PC-3 (cell line): ENCODE measurements at regions not wholly inside any gene's neighbourhood (a gene's known extent, or its start where the extent isn't known, plus 50 kb on each side); places are given as distances from the start of the nearest gene placed in this dataset.

Experiments
- EZH2phosphoT487 ChIP-seq: fragments of 300-600 bp; sonication (generic); IDR thresholded peaks from 2 replicates; pipeline ENCODE4 v1.6.1; 2018; ENCODE audit warnings: mild to moderate bottlenecking, antibody characterized with exemption, low read length, borderline replicate concordance
- TF ChIP-seq, protein P1 (sequence below): fragments of 300-600 bp; sonication (generic); conservative IDR thresholded peaks from 2 replicates; pipeline ENCODE4 v1.5.1; 2017; ENCODE audit warnings: antibody characterized with exemption, low read depth, mild to moderate bottlenecking, low read length

DNA sequence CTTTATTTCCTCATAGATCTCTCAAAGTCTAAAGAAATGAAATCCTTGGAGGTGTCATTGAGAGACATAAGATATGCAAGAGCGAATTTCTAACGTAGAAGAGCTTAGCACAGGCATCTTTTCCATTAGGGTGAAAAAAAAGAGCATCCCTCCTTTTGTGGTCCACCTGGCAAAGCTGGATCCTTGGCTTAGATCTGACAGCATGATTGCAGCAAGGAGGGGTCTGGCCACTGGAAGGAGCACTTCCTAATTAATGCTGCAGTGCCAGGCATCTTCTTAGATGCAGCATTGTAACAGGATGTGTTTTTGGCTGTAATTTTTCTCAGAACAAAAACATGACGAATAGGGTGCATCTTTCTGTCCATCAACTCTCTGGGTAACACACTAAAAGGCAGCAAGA is 60.1 kb upstream of the TFAP2D start:
- TF ChIP-seq, protein P1, sequence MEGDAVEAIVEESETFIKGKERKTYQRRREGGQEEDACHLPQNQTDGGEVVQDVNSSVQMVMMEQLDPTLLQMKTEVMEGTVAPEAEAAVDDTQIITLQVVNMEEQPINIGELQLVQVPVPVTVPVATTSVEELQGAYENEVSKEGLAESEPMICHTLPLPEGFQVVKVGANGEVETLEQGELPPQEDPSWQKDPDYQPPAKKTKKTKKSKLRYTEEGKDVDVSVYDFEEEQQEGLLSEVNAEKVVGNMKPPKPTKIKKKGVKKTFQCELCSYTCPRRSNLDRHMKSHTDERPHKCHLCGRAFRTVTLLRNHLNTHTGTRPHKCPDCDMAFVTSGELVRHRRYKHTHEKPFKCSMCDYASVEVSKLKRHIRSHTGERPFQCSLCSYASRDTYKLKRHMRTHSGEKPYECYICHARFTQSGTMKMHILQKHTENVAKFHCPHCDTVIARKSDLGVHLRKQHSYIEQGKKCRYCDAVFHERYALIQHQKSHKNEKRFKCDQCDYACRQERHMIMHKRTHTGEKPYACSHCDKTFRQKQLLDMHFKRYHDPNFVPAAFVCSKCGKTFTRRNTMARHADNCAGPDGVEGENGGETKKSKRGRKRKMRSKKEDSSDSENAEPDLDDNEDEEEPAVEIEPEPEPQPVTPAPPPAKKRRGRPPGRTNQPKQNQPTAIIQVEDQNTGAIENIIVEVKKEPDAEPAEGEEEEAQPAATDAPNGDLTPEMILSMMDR: no peak
- TF ChIP-seq EZH2phosphoT487: no peak
